Activated CD4-positive, alpha-beta T cell treated with anti-CD3 and anti-CD28 coated beads for 36 hours (primary cell): ENCODE measurements at regions not wholly inside any gene's neighbourhood (a gene's known extent, or its start where the extent isn't known, plus 50 kb on each side); places are given as distances from the start of the nearest gene placed in this dataset.
"Not testable (repeated sequence)": the region's sequence is repeated elsewhere in the genome, so short reads cannot be mapped to it uniquely, and the experiment has no call there.

Experiments
- ATAC-seq: fragments of 200-7000 bp; cut with Tn5 transposase; one replicate; pipeline ENCODE4 v1.10.0; 2021; ENCODE audit warnings: mild to moderate bottlenecking, moderate library complexity
- CTCF ChIA-PET: fragments of 350-600 bp; sonication (Branson Sonifier 250); formaldehyde crosslinking; loops from one replicate; lab custom pipeline; 2021; ENCODE audit warnings: antibody characterized with exemption; lab: Charles Lee
- POLR2A ChIA-PET: fragments of 350-600 bp; sonication (Branson Sonifier 250); formaldehyde crosslinking; loops from one replicate; lab custom pipeline; 2021; ENCODE audit warnings: antibody characterized with exemption, inconsistent platforms; lab: Charles Lee
- DNase-seq: peaks from one replicate; pipeline ENCODE4 v3.0.0-alpha.2; 2020
- H3K27ac Mint-ChIP-seq: one replicate; pipeline ENCODE4 v1.8.0; 2021; ENCODE audit warnings: mixed read lengths
- H3K27me3 Mint-ChIP-seq: one replicate; pipeline ENCODE4 v1.8.0; 2021; ENCODE audit warnings: mixed read lengths
- H3K36me3 Mint-ChIP-seq: one replicate; pipeline ENCODE4 v1.8.0; 2021; ENCODE audit warnings: low read depth, mixed read lengths
- H3K4me1 Mint-ChIP-seq: one replicate; pipeline ENCODE4 v1.8.0; 2021; ENCODE audit warnings: mixed read lengths
- H3K4me3 Mint-ChIP-seq: one replicate; pipeline ENCODE4 v1.8.0; 2021; ENCODE audit warnings: mild to moderate bottlenecking, moderate library complexity, mixed read lengths
- H3K9me3 Mint-ChIP-seq: one replicate; pipeline ENCODE4 v1.8.0; 2021; ENCODE audit warnings: low read depth, mixed read lengths
- intact Hi-C, 2 experiments: fragments of 100-400 bp; cut with DNase I in 1 of 2; cut with micrococcal nuclease in 1 of 2; formaldehyde crosslinking; loops; one replicate each; pipeline versions ENCODE4 v1.14.2 to v1.15.1; 2022 to 2024; cut with DNase I, micrococcal nuclease

GRCh38 chr7:68866721-68867120, 731.6 kb upstream of the AUTS2 start:
- H3K4me1 Mint-ChIP-seq, H3K36me3 Mint-ChIP-seq, intact Hi-C loops, H3K4me3 Mint-ChIP-seq, POLR2A ChIA-PET, ATAC-seq, H3K27me3 Mint-ChIP-seq, DNase-seq, H3K27ac Mint-ChIP-seq: not testable (repeated sequence)
- peaks cover 12% of the 10 kb centered on the region for H3K9me3 Mint-ChIP-seq
- CTCF ChIA-PET, result interaction anchor here (0.7 kb wide), 1 partner anchor 64 kb away, joined by 4 read pairs; no protein-coding TSS in a partner anchor

- no peaks in the 10 kb centered on the region for H3K27me3 Mint-ChIP-seq
- H3K9me3 Mint-ChIP-seq, result peaks cover 16% of the 10 kb centered on the region
- no peaks in the 10 kb centered on the region for H3K4me1 Mint-ChIP-seq
- no peak overlapping the region for H3K4me3 Mint-ChIP-seq
- no peak for ATAC-seq
- H3K36me3 Mint-ChIP-seq, result no peaks in the 10 kb centered on the region
- CTCF ChIA-PET, result no interaction called here
- POLR2A ChIA-PET, result no interaction called here
- H3K27ac Mint-ChIP-seq, result no peak overlapping the region
- DNase-seq, result no peak
- intact Hi-C loops, result no loop called here
Observed at GRCh38 chr7:68868978-68869377, 729.3 kb upstream of the AUTS2 start.

- Mint-ChIP-seq H3K9me3 (peaks cover 18% of the 10 kb centered on the region), H3K36me3 (no peaks in the 10 kb centered on the region), H3K27ac (no peak overlapping the region), H3K27me3 (no peaks in the 10 kb centered on the region), H3K4me3 (no peak overlapping the region), H3K4me1 (no peaks in the 10 kb centered on the region)
- ChIA-PET POLR2A (no interaction called here), CTCF (interaction anchor here (0.6 to 1.0 kb wide), 3 partner anchors 9 to 295 kb away, joined by 3 to 4 read pairs (median 3); no protein-coding TSS in a partner anchor)
- no peak for ATAC-seq
- no peak for DNase-seq
- intact Hi-C loops, result no loop called here
Observed at GRCh38 chr7:68873616-68874015, 724.7 kb upstream of the AUTS2 start.

- no peak for ATAC-seq
Observed at GRCh38 chr7:68875857-68876256, 722.4 kb upstream of the AUTS2 start.

GRCh38 chr7:68887116-68887515, 711.2 kb upstream of the AUTS2 start:
- DNase-seq, intact Hi-C loops, H3K9me3 Mint-ChIP-seq, H3K4me3 Mint-ChIP-seq, ATAC-seq, H3K27ac Mint-ChIP-seq, H3K27me3 Mint-ChIP-seq, H3K4me1 Mint-ChIP-seq, CTCF ChIA-PET, H3K36me3 Mint-ChIP-seq, POLR2A ChIA-PET: not testable (repeated sequence)

More at GRCh38 chr7:68875857-68876256, 722.4 kb upstream of the AUTS2 start:
- POLR2A ChIA-PET, result no interaction called here
- Mint-ChIP-seq H3K9me3 (peaks cover 7% of the 10 kb centered on the region), H3K4me3 (no peak overlapping the region), H3K27ac (no peak overlapping the region), H3K4me1 (no peaks in the 10 kb centered on the region), H3K27me3 (no peaks in the 10 kb centered on the region), H3K36me3 (no peaks in the 10 kb centered on the region)
- no peak for DNase-seq
- intact Hi-C loops, result no loop called here
- CTCF ChIA-PET, result no interaction called here

- DNase-seq, result no peak
- Mint-ChIP-seq H3K4me3 (no peak overlapping the region), H3K9me3 (peaks cover 11% of the 10 kb centered on the region), H3K4me1 (no peaks in the 10 kb centered on the region), H3K27ac (no peak overlapping the region), H3K36me3 (no peaks in the 10 kb centered on the region), H3K27me3 (no peaks in the 10 kb centered on the region)
- POLR2A ChIA-PET, result interaction anchor here (0.7 kb wide), 1 partner anchor 1244 kb away, joined by 7 read pairs; no protein-coding TSS in a partner anchor
- no peak for ATAC-seq
- CTCF ChIA-PET, result no interaction called here
- intact Hi-C loops, result no loop called here
Observed at GRCh38 chr7:68888971-68889385, 709.3 kb upstream of the AUTS2 start.

- ChIA-PET CTCF (no interaction called here), POLR2A (no interaction called here)
- intact Hi-C loops, result no loop called here
- H3K9me3 Mint-ChIP-seq, result peaks cover 24% of the 10 kb centered on the region
- ATAC-seq (no peak), DNase-seq (no peak)
- no peak overlapping the region for H3K4me3 Mint-ChIP-seq
- H3K4me1 Mint-ChIP-seq, result no peaks in the 10 kb centered on the region
- H3K27ac Mint-ChIP-seq, result no peak overlapping the region
- H3K27me3 Mint-ChIP-seq, result no peaks in the 10 kb centered on the region
- no peaks in the 10 kb centered on the region for H3K36me3 Mint-ChIP-seq
Observed at GRCh38 chr7:68892236-68892635, 706.0 kb upstream of the AUTS2 start.

- H3K9me3 Mint-ChIP-seq, result peaks cover 26% of the 10 kb centered on the region
- ChIA-PET CTCF (no interaction called here), POLR2A (no interaction called here)
- H3K4me3 Mint-ChIP-seq, result no peak overlapping the region
- H3K4me1 Mint-ChIP-seq, result no peaks in the 10 kb centered on the region
- no peak for DNase-seq
- no peaks in the 10 kb centered on the region for H3K36me3 Mint-ChIP-seq
- no peak overlapping the region for H3K27ac Mint-ChIP-seq
- ATAC-seq, result no peak
- H3K27me3 Mint-ChIP-seq, result no peaks in the 10 kb centered on the region
- intact Hi-C loops, result no loop called here
Observed at GRCh38 chr7:68893411-68893810, 704.9 kb upstream of the AUTS2 start.

- ATAC-seq, DNase-seq, POLR2A ChIA-PET, H3K27me3 Mint-ChIP-seq, H3K4me1 Mint-ChIP-seq, H3K36me3 Mint-ChIP-seq, H3K27ac Mint-ChIP-seq, H3K4me3 Mint-ChIP-seq, CTCF ChIA-PET, intact Hi-C loops: not testable (repeated sequence)
- H3K9me3 Mint-ChIP-seq, result peaks cover 30% of the 10 kb centered on the region
Observed at GRCh38 chr7:68899156-68899555, 699.1 kb upstream of the AUTS2 start.

GRCh38 chr7:68900096-68900495, 698.2 kb upstream of the AUTS2 start:
- ChIA-PET POLR2A (no interaction called here), CTCF (no interaction called here)
- Mint-ChIP-seq H3K27me3 (no peaks in the 10 kb centered on the region), H3K36me3 (no peaks in the 10 kb centered on the region), H3K9me3 (peaks cover 27% of the 10 kb centered on the region), H3K27ac (no peak overlapping the region), H3K4me3 (no peak overlapping the region), H3K4me1 (no peaks in the 10 kb centered on the region)
- ATAC-seq, result no peak
- DNase-seq, result no peak
- intact Hi-C loops, result no loop called here

- CTCF ChIA-PET, result no interaction called here
- ATAC-seq (no peak), DNase-seq (no peak)
- H3K27me3 Mint-ChIP-seq, result no peaks in the 10 kb centered on the region
- peaks cover 21% of the 10 kb centered on the region for H3K9me3 Mint-ChIP-seq
- no peak overlapping the region for H3K4me3 Mint-ChIP-seq
- no peak overlapping the region for H3K27ac Mint-ChIP-seq
- intact Hi-C loops, result no loop called here
- POLR2A ChIA-PET, result no interaction called here
- H3K36me3 Mint-ChIP-seq, result no peaks in the 10 kb centered on the region
- H3K4me1 Mint-ChIP-seq, result no peaks in the 10 kb centered on the region
Observed at GRCh38 chr7:68904630-68905029, 693.6 kb upstream of the AUTS2 start.

GRCh38 chr7:68911754-68912153, 686.5 kb upstream of the AUTS2 start:
- ChIA-PET CTCF (no interaction called here), POLR2A (no interaction called here)
- H3K4me1 Mint-ChIP-seq, result no peaks in the 10 kb centered on the region
- no peaks in the 10 kb centered on the region for H3K27me3 Mint-ChIP-seq
- ATAC-seq, result no peak
- no peak overlapping the region for H3K27ac Mint-ChIP-seq
- no peaks in the 10 kb centered on the region for H3K36me3 Mint-ChIP-seq
- DNase-seq, result no peak
- peaks cover 11% of the 10 kb centered on the region for H3K9me3 Mint-ChIP-seq
- H3K4me3 Mint-ChIP-seq, result no peak overlapping the region
- intact Hi-C loops, result no loop called here

GRCh38 chr7:68914006-68914405, 684.3 kb upstream of the AUTS2 start:
- CTCF ChIA-PET, result no interaction called here
- DNase-seq (no peak), ATAC-seq (no peak)
- POLR2A ChIA-PET, result no interaction called here
- Mint-ChIP-seq H3K36me3 (no peaks in the 10 kb centered on the region), H3K9me3 (peaks cover 13% of the 10 kb centered on the region), H3K27ac (no peak overlapping the region), H3K4me1 (no peaks in the 10 kb centered on the region), H3K4me3 (no peak overlapping the region), H3K27me3 (no peaks in the 10 kb centered on the region)
- intact Hi-C loops, result no loop called here
